ENCODE measurements at regions not wholly inside any gene's neighbourhood (a gene's known extent, or its start where the extent isn't known, plus 50 kb on each side); places are given as distances from the start of the nearest gene placed in this dataset.

DNA sequence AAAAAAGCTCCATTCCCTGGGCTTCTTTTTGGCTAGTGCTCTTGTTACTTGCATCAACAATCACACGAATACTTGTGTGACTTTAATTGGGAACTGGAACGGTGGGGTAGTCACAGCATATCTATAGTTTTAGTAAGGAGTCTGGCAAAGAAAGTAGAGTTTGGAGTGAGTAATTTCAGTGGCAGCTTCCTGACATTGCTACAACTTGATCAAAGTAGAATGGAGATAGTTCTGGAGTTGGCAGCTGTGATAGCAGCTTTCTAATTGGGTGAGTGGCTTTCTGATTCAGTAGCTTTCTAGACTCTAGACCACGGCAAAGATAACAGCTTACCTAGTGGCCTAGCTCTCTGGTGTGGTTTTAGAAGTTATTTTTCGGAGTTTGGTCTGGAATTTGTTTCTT, 475.0 kb downstream of the TUSC7 start:
- DNase-seq (ENCODE audit: low spot score) = peak; percentile 6

DNA sequence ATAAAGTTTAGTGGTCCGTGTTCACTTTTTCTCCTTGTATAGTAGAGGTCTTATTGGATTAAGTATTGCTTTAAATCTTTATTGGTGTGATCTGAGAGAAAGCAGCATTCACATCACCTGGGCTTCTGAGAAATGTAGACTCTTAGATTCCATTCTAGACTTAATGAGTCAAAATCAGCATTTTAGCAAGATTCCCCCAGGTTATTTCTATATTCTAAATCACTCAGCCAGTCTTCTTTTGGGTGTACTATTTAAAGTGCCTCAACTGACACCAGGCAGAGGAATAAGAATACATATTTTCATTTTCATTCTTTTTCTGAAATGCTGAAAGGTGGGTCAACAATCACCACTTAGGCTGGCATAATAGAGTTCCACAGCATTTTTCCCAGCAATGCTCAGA, 481.7 kb downstream of the TUSC7 start:
- no peak for DNase-seq (ENCODE audit: low spot score)

DNA sequence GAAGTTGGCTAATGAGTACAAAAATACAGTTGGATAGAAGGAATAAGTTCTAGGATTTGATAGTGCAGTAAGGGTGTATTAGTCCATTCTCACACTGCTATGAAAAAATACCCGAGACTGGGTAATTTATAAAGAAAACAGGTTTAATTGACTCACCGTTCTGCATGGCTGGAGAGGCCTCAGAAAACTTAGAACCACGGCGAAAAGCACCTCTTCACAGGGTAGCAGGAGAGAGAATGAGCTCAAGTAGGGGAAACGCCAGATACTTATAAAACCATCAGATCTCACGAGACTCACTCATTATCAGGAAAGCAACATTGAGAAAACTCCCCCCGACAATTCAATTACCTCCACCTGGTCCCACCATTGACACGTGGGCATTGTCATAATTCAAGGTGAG, 483.3 kb downstream of the TUSC7 start:
- DNase-seq (ENCODE audit: low spot score) = no peak

DNA sequence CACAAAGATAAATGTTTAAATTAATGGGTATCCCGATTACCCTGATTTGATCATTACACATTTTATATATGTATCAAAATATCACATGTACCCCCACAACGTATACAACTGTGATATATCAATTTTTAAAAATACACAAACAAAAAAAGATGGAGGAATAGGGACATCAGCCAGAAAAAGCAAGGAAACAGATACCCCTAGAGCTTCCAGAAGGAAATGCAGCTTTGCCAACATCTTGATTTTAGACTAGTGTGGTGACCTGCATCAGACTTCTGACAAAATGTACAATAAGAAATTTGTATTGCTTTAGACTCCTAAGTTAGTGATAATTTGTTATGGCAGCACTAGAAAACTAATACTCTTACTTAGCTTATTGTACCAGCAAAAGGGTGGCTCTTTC, 483.8 kb downstream of the TUSC7 start:
- no peak for DNase-seq (ENCODE audit: low spot score)

DNA sequence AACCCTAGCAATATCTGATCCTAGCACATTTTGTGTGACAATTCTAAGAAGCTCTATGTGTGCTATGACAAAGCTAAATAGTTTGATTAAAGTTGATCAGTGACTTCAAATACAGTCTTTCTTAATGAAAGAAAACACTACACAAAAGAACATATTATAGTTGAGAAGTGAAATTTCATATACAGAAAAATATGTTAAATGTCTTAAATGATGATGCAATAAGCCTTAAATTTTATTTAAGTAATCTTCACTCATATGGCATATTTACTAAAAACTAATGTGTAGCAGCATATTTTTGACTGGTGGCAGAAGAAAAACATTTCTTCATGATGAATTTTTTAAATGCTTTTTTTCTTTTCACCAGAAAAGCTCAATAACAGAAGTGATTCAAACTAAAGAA, 485.5 kb downstream of the TUSC7 start:
- no peak for DNase-seq (ENCODE audit: low spot score)

DNA sequence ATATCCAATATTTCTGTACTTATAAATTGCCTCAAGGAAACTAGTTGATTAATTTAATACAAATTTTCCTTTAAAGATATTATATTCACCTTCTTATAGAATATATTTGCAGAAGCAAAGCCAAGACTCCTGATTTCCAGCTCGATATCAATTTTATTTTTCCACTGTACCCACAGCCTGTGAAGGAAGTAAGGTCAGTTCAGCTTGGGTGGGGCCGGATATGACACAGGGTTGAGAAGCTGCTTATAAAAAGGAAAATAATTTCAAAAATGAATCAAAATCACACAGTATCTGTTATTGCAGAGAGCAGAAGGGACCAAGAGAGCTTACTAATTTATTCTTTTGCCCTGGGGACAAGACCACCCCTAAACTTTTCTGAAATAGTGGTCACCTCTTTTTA, 491.4 kb downstream of the TUSC7 start:
- no peak for DNase-seq (ENCODE audit: low spot score)

DNA sequence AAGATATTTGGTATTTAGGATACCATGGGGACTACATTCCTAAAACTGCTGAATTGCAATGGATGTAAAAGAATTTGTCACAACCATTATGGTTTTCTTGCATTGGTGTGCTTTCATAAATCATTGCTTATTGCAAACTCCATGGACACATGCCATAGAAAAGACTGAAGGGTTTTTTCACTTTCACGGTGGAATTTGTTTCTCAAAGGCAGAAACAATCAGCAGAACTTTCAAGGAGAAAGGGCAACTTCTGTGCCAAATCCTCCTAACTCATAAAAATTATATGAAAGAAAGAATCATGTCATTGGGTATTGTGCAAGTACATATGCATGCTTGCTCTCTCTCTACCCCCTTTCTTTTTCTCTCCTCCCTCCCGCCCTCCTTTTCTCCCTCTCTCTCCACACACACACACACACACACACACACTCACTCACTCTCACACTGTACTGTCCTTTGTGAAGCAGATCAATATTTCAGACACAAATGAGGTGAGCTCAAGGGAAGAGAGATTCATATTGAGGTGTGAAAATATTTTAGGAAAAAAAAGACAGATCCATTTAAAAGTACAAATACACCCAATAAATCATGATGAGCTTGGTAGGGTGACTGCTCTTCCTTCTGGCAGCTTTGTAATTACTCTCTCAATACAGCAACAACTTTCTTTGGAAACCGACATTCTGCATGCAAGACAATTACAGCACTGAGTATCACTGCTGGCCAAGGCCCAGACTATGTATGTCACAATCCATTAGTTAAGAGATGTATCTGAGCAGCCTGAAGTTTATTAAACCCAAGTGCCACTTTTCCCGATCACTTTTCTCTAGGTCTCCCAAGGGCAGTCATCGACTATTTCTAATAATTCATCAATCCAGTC, 492.6 kb downstream of the TUSC7 start:
- DNase-seq (ENCODE audit: low spot score) = no peak

DNA sequence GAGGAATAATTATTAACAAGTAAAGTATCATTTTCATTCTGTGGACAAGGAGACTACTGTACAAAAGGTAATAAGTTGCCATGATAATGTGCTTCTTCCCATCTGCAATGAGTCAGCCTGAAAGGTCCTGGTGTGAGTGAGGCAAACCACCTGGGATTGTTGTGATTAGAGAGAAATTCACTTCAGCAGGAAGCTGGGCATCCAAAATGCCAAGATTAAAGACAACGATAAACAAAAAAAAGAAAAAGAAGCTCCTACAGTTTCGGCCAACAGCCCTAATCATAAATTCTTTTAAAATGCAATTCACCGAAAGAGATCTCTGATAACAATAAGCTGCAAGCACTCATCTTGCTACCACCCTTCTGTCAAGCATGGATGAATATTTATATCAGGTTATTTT, 507.8 kb downstream of the TUSC7 start:
- DNase-seq (ENCODE audit: low spot score) = no peak

DNA sequence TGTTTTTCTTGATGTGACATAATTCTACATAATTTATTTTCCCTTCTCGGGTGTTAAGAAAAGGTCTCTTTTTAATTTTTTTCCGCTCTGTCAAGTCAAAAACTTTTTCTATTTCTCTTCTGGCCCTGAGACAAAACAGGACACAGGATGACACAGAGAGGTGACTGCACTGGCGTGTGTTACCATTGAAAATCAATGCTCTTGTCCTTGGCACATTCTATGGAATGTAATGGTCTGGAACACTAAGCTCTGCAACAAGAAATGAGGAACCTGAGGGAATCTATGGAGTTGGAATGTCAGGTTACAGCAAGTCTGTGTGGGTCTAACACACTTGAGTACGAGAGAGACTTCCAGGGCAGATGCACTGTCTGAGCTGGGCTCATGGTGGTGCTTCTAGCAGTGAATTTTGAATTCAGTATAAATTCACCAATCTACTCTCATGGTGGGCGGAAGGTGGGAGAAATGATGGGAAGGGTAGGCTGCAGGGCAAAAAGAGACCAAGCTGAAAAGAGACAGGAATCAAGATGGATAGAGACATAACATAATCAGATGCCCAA, 508.3 kb downstream of the TUSC7 start:
- no peak for DNase-seq (ENCODE audit: low spot score)

DNA sequence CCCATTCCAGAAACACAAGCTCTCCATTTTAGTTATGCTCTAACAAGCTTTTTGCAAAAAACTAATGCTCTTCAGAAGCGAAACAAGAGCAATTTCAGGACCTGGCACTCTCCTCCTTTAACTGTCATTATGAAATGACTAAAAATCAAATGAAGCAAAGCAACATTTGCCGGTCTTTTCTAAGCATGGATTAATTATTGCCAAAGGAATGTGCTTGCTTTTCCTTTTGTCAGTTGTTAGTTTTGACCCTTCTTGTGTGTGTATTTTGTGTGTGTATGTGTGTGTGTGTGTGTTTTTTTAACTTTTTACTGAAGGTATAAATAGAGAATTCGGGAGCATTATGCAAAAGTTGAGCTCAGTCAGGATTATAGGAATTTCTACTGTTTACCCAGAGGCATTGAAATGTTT, 509.1 kb downstream of the TUSC7 start:
- no peak for DNase-seq (ENCODE audit: low spot score)

DNA sequence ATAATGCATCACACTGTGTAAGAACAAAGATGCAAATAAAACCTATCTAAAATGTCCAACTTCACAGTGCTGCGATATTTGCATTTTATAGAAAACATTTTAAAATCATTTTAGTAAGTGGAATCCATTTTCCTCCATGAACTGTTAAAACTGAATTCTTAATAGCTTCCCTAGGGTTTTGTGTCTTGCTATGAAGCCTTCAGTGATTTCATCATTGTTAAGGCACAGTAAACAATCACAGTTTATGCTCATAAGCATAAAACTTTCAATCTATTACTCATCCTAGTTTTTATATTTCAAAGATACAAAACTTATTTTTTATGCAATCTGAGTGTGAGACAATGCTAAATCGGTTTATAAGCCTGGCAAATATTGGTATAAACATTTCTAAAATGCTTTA, 509.7 kb downstream of the TUSC7 start:
- no peak for DNase-seq (ENCODE audit: low spot score)

DNA sequence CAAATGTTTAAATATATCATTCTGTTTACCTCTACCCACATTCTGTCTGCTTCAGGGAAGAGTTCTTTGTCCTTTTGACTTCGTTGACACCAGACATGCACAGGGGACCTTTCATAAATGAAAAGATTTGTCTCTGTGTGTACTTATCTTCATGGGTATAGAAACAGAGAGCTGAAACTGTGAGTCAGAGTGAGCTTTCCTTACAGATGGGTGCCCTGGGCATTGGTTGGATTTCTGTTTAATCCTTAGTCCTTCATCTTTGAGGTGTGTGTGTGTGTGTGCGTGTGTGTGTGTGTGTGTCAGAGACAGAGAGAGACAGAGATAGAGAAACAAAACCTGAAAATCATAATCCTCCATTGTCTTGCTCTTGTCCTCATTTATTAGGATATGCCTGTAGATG, 517.4 kb downstream of the TUSC7 start:
- no peak for DNase-seq (ENCODE audit: low spot score)

DNA sequence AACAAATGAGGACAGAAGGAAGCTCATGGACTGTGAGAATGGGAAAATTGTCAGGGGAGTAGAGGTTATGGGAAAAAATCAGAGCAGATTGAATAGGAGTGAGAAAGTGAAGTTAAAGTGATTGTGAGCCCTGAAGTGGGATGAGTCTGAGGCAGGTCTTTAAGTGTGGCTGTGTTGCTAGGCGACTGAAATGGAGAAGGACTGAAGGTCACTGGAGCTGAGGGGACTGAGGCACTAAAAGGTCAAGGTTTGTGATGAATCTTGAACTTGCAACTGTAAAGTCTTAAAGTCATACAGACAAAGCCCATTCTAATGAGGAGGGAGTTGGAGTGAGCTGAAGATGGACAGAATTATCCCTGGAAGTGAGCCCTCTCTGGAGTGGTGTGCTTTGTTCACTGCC, 518.9 kb downstream of the TUSC7 start:
- no peak for DNase-seq (ENCODE audit: low spot score)

DNA sequence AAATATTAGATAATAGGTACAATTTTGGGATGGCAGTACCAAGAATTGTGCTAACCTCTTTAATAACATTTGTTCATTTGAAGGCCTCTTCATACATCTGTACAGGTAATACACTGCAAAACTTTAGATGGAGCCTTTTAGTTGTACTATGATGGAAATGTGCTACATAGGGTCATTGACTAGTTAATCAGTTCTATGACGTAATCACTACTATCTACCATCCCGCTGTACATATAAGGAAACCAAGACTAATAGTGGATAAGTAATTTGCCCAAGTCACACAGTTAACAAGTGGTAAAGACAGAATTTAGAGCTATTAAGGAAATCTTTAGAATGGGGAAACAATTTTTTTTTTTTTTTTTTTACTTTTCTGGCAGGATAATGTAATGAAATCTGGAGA, 521.3 kb downstream of the TUSC7 start:
- DNase-seq (ENCODE audit: low spot score) = no peak

DNA sequence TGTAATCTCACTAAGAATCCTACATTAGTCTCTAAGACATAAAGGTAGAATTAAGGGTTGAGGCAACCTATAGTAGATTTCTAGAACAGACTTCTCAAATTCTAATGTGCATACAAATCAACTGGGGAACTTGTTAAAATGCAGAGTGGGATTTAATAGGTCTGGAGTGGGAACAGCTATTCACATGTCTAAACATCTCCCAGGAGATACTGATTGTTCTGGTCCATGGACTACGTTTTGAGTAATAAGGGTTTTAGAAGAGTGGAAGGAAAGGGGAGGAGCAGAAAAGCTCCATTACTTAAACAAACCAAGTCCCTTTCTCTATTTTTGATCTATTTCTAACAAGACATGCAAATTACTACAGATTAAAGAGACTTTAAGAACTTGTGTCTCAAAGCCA, 524.8 kb downstream of the TUSC7 start:
- no peak for DNase-seq (ENCODE audit: low spot score)

DNA sequence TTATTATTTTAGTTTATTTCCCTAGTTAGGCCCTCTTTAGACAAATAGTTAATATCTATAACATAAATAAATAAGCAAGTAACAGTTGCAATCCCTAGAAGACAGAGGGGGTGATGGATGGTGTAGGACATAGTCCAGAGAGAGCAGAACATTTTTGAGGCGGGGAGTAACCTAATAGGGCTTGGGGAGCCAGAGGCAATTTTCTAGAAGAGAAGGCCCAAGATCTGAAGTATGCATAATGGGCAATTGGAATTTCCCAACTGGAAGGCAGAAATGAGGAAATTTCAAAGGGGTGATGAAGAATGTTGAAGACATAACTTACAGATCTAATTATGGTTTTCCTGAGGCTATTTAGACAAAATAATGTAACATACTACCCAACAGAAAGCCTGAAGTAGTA, 525.7 kb downstream of the TUSC7 start:
- DNase-seq (ENCODE audit: low spot score) = no peak

DNA sequence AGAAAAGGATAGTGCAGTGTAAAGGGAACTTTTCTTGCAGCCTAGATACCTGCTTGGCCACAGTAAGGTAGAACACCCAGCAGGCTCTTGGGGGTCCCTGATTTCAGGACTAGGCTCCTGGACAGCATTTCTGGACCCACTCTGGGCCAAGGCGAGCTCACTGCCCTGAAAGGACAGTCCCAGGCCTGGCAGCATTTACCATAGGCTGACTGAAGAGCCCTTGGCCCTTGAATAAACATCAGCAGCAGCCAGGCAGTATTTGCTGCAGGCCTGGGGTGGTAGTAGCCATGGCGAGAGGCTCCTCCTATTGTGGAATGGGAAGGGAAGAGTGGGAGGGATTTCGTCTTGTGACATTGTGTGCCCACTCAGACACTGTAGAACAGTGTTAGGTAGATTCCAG, 529.2 kb downstream of the TUSC7 start:
- no peak for DNase-seq (ENCODE audit: low spot score)

DNA sequence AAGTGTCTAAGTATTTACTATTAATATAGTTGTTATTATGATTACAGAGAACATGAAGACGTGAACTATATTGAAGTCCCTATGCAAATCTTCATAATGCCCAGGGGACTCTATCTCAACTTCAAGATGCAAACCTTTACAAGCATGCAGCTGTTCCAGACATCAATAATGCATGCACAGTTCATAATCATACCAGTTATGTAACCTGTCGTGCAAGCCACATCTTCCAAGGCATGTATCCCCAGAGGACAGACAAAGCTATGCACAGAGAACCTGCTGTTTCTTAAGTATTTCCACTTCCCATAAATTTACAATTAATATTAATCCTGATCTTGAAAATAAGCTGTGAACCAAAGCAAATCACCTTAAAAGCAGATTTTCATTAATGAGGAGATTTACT, 534.1 kb downstream of the TUSC7 start:
- DNase-seq (ENCODE audit: low spot score) = no peak

DNA sequence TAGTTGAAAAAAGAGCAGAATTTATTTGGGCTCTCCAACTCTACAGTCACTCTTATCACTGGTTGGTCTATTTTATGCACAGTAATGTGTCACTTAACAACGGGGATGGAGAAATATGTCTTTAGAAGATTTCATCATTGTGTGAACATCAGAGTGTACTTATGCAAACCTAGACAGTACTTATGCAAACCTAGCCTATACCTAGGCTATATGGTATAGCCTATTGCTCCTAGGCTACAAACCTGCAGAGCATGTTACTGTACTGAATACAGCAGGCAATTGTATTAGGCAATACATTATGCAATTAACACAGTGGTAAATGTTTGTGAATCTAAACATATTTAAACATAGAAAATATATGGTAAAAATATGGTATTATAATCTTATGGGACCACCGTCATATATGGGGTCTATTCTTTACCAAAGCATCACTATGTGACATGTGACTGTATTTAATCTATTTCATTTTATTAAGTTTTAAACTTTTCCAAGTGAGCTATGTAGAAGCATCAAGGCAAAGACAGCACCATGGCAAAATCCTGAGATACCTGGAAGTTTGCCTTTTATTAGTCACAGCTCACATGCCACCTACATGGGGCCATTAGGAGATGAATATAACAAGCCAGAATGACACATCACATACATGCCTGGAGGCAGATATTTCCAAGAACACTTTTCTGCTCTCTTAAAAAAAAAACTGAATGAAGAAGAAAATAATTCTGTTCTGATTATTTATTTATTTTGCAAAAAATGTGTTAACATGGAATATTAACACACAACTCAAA, 537.4 kb downstream of the TUSC7 start:
- no peak for DNase-seq (ENCODE audit: low spot score)

DNA sequence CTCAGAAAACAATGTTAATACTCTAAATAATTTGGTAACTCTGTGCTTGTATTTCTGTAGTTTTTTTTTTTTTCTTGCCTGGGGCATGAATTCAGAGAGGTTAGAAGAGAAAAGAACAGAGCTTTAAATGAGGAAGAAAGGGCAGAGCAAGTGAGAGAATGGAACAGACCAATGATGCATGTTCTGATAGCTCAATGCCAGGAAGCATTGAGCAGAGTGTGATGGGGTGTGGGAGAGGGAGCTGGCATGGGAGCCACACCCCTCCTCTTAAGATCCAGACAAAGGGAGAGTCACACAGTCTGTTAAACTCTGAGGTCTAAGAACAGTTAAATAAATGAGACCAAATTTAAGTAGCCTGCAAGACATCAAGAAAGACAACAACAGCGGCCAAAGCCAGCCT, 538.6 kb downstream of the TUSC7 start:
- no peak for DNase-seq (ENCODE audit: low spot score)

DNA sequence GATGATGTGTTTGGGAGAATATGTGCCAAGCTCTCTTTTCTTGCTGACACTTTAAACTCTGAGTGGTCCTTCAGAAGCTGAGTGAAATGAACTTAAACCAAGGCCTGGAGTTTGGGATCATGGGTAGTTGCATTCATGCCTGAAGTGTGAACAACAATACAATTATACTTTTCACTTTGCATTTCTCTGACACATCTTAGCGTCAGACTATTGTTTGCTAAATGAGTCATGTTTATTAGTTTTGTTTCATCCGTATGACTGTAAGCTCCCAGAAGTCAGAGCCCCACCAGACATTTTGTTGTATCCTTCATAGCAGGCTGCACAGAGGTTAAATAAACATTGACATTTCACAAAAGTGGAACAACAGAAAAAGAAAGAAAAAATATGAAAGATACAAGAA, 542.6 kb downstream of the TUSC7 start:
- no peak for DNase-seq (ENCODE audit: low spot score)

DNA sequence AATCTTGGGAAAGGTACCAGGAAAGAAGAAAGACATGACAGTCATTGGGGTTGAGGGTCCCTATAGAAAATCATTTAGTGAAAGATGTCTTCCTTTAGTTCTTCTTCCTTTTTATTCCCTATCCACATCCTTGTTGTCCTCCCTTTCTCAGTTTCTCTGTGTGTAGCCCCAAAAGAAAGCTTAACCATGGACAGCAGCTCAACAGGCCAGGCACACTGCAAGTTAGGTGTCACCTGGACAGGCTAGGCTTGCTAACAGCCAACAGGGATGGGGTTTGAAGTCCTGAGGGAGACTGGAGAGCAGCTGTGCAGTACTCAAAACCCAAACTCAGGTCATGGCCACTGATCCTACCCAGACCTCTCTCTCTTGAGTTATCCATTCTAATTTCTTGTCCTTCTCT, 543.1 kb downstream of the TUSC7 start:
- DNase-seq (ENCODE audit: low spot score) = no peak

DNA sequence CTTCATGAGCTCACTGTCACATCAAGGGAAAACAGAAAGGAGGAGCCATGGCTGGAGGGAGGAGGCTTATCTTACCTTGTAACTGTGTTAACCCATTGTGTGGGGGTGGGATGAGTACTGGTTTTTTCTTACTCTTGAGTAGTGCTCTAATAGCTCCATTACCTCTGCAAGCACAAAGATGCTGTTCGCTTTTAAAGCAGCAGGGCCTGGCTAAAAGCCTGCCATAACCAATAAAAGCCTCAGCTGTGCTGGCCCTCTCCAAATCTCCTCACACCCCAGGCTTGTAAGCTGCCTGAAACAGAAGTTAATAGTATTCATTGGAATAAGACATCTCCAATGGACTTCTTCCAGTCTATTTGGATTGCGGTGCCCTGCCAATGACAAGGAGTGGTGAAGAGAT, 544.1 kb downstream of the TUSC7 start:
- DNase-seq (ENCODE audit: low spot score) = no peak
